ENCODE measurements at regions not wholly inside any gene's neighbourhood (a gene's known extent, or its start where the extent isn't known, plus 50 kb on each side); places are given as distances from the start of the nearest gene placed in this dataset.
"Not testable (repeated sequence)": the region's sequence is repeated elsewhere in the genome, so short reads cannot be mapped to it uniquely, and the experiment has no call there.

DNA sequence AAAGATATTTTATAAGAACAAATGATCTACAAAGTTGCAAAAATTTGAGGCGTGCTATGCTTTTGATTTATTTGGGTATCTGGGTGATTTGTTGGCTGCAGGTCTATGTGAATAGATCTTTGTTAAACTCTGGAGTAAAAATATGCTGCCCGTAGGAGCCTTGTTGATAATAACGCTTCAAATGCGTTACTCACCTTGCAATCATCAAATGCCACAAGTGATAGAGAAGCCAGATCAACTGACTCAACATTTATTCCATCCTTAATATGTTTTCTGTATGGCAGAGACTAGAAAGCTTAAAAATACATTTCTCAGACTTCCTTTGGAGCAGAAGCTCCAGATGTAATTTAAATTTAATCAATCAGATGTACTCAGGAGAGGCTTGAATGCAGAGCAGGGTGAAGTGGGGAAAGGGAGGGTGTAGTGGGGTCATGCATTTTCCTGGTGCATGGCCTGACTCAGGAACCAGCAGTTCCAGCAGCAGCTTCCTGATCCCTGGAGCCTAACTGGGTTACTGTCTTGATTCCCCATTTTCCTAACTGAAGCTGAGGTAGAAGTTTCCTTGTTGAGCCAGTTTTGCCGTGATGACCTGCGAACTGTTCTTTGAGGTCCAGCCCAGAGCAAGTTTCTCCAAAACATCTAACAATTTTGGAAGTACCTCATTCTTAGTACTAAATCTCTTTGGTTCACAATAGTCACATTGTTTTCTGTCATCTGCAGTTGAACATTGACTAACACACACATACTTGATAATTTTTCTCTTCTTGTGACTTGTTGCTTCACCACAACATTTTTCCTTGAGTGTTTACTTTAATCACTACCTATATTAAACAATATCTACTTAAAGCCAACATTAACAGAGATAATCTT lies 284.7 kb upstream of the CWC22 start:
- no peak for DNase-seq (ENCODE audit: low spot score)

DNA sequence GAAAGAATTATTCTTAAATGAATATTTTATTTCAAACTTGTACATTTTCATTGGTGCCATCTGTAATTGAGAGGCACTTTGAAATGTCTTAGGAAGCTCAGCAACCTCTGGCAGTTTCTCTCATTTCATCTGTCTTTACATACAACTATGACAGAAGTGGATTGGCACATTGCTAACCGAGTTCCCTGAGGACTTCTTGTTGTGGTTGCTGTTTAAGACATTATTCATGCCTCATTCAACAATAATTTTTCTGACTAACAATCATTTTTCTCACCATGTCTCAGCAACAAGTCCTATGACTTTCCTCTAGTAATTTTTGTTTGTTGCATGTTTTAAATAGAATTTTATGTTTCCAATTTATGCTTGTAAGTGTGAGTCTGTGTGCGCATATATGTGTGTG lies 284.0 kb upstream of the CWC22 start:
- DNase-seq (ENCODE audit: low spot score), result no peak

- DNase-seq (ENCODE audit: low spot score), result no peak
Observed at GRCh38 chr2:180289627-180290026, 282.5 kb upstream of the CWC22 start.

DNA sequence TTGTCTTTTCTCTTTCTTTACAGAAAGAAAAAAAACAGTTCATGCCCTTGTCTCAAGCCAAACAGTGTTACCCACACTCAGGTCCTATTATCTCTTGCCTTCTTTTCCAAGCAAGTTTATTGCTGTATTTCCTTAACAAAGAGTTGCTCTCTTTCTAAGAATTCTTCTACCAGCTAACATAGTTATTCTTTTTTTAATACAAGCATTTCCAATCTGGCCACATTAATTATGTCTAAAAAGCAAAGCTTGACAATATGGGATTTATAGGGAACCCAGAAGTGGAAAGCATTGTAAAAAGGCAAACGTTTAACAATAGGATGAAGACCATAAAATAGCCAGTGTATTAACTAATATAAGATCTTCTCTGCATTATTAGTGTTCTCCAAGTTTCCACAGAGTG lies 272.5 kb upstream of the CWC22 start:
- no peak for DNase-seq (ENCODE audit: low spot score)

DNA sequence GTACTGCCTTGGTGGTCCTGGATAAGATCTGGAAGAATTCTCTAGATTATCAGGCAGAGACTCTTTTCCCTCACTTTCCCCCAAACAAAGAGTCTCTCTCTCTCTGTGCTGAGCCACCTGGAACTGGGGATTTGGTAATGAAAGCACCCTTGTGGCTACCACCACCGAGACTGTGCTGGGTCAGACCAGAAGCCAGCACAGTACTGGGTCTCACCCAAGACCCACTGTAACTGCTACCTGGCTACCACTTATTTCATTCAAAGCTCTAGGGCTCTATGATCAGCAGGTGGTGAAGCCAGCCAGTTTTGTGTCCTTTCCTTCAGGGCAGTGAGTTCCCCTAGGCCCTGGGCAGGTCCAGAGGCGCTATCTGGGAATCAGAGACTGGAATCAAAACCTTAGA lies 269.6 kb upstream of the CWC22 start:
- no peak for DNase-seq (ENCODE audit: low spot score)

- DNase-seq (ENCODE audit: low spot score), result no peak
Observed at GRCh38 chr2:180268006-180268405, 260.9 kb upstream of the CWC22 start.

- DNase-seq (ENCODE audit: low spot score), result no peak
Observed at GRCh38 chr2:180261976-180262375, 254.9 kb upstream of the CWC22 start.

- no peak for DNase-seq (ENCODE audit: low spot score)
Observed at GRCh38 chr2:180258579-180258978, 251.5 kb upstream of the CWC22 start.

GRCh38 chr2:180258041-180258537 lies 251.0 kb upstream of the CWC22 start:
- no peak for DNase-seq (ENCODE audit: low spot score)

DNA sequence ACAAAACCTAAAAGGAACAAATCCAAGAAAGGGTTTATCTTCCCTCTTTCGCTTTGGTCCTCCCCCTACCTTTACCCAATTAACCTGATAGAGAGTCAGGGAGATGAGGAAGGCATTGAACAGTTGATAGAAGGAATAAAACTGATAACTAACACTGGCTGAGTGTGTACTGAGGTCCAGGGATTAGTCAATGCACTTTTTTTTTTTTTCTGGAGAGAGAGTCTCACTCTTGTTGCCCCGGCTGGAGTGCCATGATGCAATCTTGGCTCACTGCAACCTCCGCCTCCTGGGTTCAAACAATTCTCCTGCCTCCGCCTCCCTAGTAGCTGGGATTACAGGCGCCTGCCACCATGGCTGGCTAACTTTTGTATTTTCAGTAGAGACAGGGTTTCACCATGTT lies 250.2 kb upstream of the CWC22 start:
- DNase-seq (ENCODE audit: low spot score), result no peak

DNA sequence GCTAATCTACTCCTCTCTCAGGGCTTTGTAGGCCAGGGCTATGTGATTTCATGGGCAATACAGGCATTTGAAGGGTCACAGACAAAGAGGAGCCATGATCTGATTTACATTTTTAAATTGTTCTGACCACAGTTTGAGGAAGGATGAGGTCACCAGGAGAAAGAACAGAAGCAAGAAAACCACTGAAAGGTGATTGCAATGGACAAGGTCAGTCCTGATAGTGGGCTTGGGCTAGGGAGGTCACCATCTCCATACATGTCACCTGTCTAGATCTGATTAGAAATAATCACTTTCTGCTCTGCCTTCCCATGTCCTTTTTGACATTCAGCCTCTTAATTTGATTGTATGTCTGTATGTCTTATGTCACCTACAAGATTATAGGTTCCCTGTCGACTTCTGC lies 248.9 kb upstream of the CWC22 start:
- no peak for DNase-seq (ENCODE audit: low spot score)

GRCh38 chr2:180254872-180255271 lies 247.8 kb upstream of the CWC22 start:
- no peak for DNase-seq (ENCODE audit: low spot score)

DNA sequence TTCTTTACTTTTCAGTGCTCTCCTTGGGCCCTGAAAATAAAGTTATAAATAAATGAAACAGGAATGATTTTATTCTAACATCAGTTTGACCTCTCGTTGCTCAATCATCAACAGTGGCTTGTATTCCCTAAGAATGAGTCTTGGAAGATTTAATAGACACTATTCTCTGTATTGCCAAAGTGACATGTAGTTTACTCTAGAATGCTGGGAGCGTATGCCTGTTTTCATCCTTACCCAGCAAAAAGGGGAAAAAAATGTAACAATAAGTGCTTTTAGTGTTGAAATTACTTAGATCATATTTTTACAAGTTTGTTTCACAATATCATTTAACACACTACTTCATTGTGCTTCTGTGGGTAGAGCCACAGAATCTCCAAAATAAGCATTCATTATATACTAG lies 240.6 kb upstream of the CWC22 start:
- no peak for DNase-seq (ENCODE audit: low spot score)

DNA sequence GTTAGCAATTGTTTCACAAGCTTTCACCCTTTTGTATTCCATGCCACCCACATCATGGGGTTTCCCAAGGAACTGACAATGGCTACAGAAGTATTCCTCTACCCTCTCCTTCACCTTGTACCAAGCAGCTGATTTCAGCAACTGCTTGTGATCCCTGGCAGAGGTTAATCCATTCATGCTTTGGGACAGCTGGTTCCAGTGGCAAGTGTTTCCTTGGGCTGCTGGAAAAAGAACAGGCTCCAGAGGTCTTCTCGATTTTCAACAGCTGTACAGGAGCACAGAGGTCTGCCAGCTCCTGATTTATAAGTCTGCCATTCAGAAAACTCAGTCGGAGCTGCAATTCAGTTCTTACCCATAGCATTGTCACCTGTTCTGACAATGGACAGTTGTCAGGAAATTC lies 239.2 kb upstream of the CWC22 start:
- DNase-seq (ENCODE audit: low spot score), result no peak

DNA sequence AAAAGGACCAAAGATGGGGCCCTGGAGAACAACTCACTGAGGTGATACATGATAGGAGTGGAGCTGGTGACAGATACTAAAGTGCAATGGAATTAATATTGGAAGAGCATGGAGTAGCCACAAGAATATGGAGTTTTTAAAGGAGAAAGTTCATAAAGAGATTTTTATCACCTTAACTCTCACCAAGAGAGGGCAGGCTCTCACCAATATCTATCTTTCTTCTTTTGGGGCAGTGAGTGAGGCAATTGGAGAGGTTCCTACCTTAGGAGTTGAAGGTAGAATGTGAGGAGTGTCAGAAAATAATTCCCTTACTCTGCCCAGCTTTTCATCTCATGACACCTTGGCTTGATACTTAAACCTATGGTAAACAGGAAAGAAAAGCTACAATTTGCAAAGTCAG lies 233.7 kb upstream of the CWC22 start:
- no peak for DNase-seq (ENCODE audit: low spot score)

- DNase-seq (ENCODE audit: low spot score), result no peak
Observed at GRCh38 chr2:180238729-180239128, 231.6 kb upstream of the CWC22 start.

DNA sequence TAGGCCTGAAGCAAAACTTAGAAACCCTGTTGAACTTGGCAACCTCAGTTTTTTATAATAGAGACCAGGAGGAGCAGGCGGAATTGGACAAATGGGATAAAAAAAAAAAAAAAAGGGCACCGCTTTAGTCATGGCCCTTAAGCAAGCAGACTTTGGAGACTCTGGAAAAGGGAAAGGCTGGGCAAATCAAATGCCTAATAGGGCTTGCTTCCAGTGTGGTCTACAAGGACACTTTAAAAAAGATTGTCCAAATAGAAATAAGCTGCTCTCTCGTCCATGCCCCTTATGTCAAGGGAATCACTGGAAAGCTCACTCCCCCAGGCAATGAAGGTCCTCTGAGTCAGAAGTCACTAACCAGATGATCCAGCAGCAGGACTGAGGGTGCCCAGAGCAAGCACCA lies 229.0 kb upstream of the CWC22 start:
- not testable (repeated sequence) for DNase-seq (ENCODE audit: low spot score)

DNA sequence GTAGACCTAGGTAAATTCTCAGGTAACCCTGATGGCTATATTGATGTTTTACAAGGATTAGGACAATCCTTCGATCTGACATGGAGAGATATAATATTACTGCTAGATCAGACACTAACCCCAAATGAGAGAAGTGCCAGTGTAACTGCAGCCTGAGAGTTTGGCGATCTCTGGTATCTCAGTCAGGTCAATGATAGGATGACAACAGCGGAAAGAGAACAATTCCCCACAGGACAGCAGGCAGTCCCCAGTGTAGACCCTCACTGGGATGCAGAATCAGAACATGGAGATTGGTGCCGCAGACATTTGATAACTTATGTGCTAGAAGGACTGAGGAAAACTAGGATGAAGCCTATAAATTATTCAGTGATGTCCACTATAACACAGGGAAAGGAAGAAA lies 228.4 kb upstream of the CWC22 start:
- DNase-seq (ENCODE audit: low spot score), result not testable (repeated sequence)

DNA sequence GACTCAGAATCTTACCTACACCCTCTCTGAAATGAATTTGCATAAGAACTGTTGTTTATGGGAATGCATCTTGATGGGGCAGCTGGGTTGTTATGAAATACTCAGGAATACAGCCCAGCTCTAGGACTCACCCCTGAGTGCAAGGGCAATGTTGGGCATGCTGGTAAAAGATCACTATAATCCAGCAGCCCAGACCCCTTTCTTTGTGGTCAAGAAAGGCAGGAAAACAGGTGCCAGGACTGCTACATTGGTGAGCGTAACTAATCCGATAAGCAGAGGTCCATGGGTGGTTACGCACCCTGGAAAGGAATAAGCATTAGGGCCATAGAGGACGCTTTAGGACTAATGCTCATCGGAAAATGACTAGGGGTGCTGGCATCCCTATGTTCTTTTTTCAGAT lies 227.9 kb upstream of the CWC22 start:
- DNase-seq (ENCODE audit: low spot score), result not testable (repeated sequence)

DNA sequence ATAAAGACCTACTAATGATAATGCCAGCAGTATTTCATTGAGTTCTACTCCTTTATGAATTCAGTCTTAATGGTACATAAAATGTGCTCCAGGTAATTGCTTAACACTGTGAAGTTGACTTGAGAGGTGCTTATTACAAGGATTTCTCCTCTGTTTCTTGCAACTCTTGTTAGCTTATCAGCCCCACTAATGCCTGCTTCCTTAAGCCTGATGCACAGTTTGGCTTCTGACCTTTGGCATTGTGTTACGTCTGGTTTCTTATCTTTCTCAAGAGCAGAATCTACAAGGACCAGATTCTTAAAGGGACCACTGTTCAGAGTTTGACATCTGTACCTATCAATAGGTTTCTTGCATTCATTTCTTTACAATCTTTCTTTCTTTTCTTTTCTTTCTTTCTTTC lies 223.9 kb upstream of the CWC22 start:
- no peak for DNase-seq (ENCODE audit: low spot score)

DNA sequence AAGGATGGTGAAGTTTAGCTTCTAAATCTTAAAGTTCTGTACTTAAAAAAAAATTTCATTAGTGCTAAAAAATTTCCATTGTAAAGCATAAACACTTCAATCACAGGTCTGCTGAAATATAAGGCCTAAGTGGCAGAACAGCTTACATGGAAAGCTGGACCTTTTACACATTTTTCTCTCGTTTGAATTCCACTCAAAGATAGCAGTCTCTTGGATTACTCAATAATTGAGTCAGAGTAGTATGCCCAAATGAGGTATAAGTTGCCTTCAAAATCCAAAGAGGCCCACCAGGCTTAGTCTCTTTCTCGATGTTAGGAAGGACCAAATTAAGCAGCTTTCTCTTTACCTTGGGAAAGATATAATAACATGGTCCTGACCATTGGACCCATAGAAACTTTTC lies 220.4 kb upstream of the CWC22 start:
- no peak for DNase-seq (ENCODE audit: low spot score)

- DNase-seq (ENCODE audit: low spot score), result no peak
Observed at GRCh38 chr2:180225118-180225517, 218.0 kb upstream of the CWC22 start.

GRCh38 chr2:180222644-180223043 lies 215.5 kb upstream of the CWC22 start:
- peak; percentile 16 for DNase-seq (ENCODE audit: low spot score)

DNA sequence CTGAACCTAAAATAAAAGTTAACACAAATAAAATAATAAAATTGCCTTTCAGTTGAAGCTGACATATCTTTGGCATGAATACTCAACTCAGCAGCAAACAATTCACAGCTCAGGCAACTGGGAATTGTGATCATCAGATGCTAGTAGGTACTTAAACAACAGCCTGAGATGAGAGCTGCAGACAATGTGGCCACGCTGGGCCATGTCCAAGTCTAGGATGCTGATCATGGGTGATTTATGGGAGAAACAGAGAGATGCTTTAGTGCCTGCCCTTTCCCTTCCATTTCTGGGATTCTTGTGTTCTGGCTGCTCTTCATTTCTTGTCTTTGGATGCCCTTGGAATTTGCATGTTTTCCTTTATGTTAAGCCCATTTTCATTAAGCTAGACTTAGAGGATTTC lies 212.4 kb upstream of the CWC22 start:
- DNase-seq (ENCODE audit: low spot score), result no peak
